ENCODE measurements at regions not wholly inside any gene's neighbourhood (a gene's known extent, or its start where the extent isn't known, plus 50 kb on each side); places are given as distances from the start of the nearest gene placed in this dataset.

- no peaks in the 10 kb centered on the region for H3K9me3 ChIP-seq (ENCODE audit: control insufficient read depth in 4 of 4, low read length in 3 of 4)
- H3K27me3 ChIP-seq (ENCODE audit: control insufficient read depth in 4 of 4, insufficient read depth in 4 of 4, low read length in 3 of 4): no peaks in the 10 kb centered on the region
- H3K4me1 ChIP-seq (ENCODE audit: control insufficient read depth in 4 of 4, insufficient read depth in 4 of 4, low read length in 3 of 4): no peaks in the 10 kb centered on the region
- WGBS: 62% methylated on average over 7 of the region's 7 CpGs
- TF ChIP-seq RAD21 (IDR thresholded peaks at IDR 0.05) (no peak), NR2F2 (IDR thresholded peaks at IDR 0.05) (no peak), FOXA2 (IDR thresholded peaks at IDR 0.05) (no peak), ZBTB33 (IDR thresholded peaks at IDR 0.05) (no peak), GABPA (IDR thresholded peaks at IDR 0.05 in 1 of 2, conservative IDR thresholded peaks at IDR 0.05 in 1 of 2) (no peak), REST (IDR thresholded peaks at IDR 0.05) (no peak), MAX (IDR thresholded peaks at IDR 0.05) (no peak), FOXA1 (IDR thresholded peaks at IDR 0.05) (no peak), EGR1 (IDR thresholded peaks at IDR 0.05; ENCODE audit: low read depth in 2 of 2) (no peak), JUND (IDR thresholded peaks at IDR 0.05) (no peak), SP1 (IDR thresholded peaks at IDR 0.05) (no peak), ATF3 (IDR thresholded peaks at IDR 0.05) (no peak), CTCF (IDR thresholded peaks at IDR 0.05; ENCODE audit: low read depth, low read length, missing input control) (no peak), RXRA (IDR thresholded peaks at IDR 0.05) (no peak), TAF1 (conservative IDR thresholded peaks at IDR 0.05) (no peak), YY1 (IDR thresholded peaks at IDR 0.05) (no peak), HNF4A (conservative IDR thresholded peaks at IDR 0.05) (no peak), HNF4G (IDR thresholded peaks at IDR 0.05) (no peak)
- no peak overlapping the region for H3K9ac ChIP-seq (ENCODE audit: low read depth in 1 of 2, low read length in 2 of 2)
- no peak for DNase-seq (ENCODE audit: low spot score)
- no peak overlapping the region for H3K27ac ChIP-seq (ENCODE audit: low read depth in 1 of 2, low read length in 2 of 2)
- no peak overlapping the region for H3K4me3 ChIP-seq (ENCODE audit: low read depth in 1 of 3, low read length in 3 of 3)
- no peaks in the 10 kb centered on the region for H3K36me3 ChIP-seq (ENCODE audit: control insufficient read depth in 4 of 4, insufficient read depth in 3 of 4, low read depth in 1 of 4, low read length in 3 of 4)
These were observed 125.2 kb upstream of the SYT13 start for GRCh38 chr11:45411228-45411946.

Measured in liver (tissue), 8 donors.